ENCODE measurements at regions not wholly inside any gene's neighbourhood (a gene's known extent, or its start where the extent isn't known, plus 50 kb on each side); places are given as distances from the start of the nearest gene placed in this dataset.

GRCh38 chr14:62076825-62077605 lies 314.8 kb downstream of the SNAPC1 start:
- H3K4me3 ChIP-seq (ENCODE audit: low read depth, low read length): no peak overlapping the region
- no peak for DNase-seq (ENCODE audit: low read depth)
- TF ChIP-seq CTCF (IDR thresholded peaks at IDR 0.05; ENCODE audit: insufficient read depth, low read length): no peak

GRCh38 chr14:62077676-62078261 lies 315.5 kb downstream of the SNAPC1 start:
- no peak overlapping the region for H3K4me3 ChIP-seq (ENCODE audit: low read depth, low read length)
- DNase-seq (ENCODE audit: low read depth): no peak
- no peak for TF ChIP-seq CTCF (IDR thresholded peaks at IDR 0.05; ENCODE audit: insufficient read depth, low read length)

GRCh38 chr14:62079038-62079437 lies 316.8 kb downstream of the SNAPC1 start:
- DNase-seq (ENCODE audit: low read depth): no peak
- no peak overlapping the region for H3K4me3 ChIP-seq (ENCODE audit: low read depth, low read length)
- no peak for TF ChIP-seq CTCF (IDR thresholded peaks at IDR 0.05; ENCODE audit: insufficient read depth, low read length)

- no peak for DNase-seq (ENCODE audit: low read depth)
- H3K4me3 ChIP-seq (ENCODE audit: low read depth, low read length): no peak overlapping the region
- no peak for TF ChIP-seq CTCF (IDR thresholded peaks at IDR 0.05; ENCODE audit: insufficient read depth, low read length)
Observed at GRCh38 chr14:62081012-62081612, 318.9 kb downstream of the SNAPC1 start.

- DNase-seq (ENCODE audit: low read depth): no peak
- no peak overlapping the region for H3K4me3 ChIP-seq (ENCODE audit: low read depth, low read length)
- no peak for TF ChIP-seq CTCF (IDR thresholded peaks at IDR 0.05; ENCODE audit: insufficient read depth, low read length)
Observed at GRCh38 chr14:62081951-62082350, 319.7 kb downstream of the SNAPC1 start.

- no peak overlapping the region for H3K4me3 ChIP-seq (ENCODE audit: low read depth, low read length)
- TF ChIP-seq CTCF (IDR thresholded peaks at IDR 0.05; ENCODE audit: insufficient read depth, low read length): no peak
- DNase-seq (ENCODE audit: low read depth): no peak
Observed at GRCh38 chr14:62082779-62083178, 320.6 kb downstream of the SNAPC1 start.

Data from fibroblast of the aortic adventitia (primary cell).